ENCODE measurements at regions not wholly inside any gene's neighbourhood (a gene's known extent, or its start where the extent isn't known, plus 50 kb on each side); places are given as distances from the start of the nearest gene placed in this dataset.

DNA sequence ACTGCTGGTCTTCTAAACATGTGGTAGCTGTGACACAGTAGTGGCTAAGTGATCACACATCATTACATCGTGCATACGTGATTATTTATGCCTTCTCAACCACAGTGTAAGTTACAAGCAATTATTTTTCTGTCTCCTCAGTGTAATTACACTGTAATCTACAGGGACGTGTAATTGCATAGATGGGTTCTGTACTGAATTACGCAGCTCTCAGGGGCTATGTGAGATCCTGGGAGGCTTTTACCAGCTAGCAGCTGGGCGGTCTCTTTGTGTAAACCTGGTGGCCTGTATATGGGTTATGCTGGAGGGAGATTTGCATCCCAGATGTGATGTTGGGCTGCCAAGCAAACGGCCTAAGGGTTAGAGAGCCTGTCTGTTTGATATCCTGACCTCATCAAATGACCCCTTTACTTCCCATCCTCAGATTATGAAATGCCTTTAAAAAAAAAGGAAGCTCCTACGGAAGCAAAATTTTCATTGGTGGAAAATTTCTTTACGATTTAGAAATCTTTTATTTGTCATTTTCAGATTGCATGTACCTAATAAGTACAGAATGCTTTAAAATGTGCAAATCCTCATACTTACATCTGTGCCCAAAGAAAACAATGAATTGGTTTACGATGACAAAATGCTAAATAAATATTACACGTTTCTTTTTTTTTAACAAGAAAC is 402.8 kb upstream of the JAG1 start (continued):
- TF ChIP-seq SIN3A (conservative IDR thresholded peaks at IDR 0.05 in 1 of 2, IDR thresholded peaks at IDR 0.05 in 1 of 2; ENCODE audit: low read depth in 1 of 2, low read length in 2 of 2) (no peak), SIRT6 (IDR thresholded peaks at IDR 0.05; ENCODE audit: low read length) (no peak)

Measured in H1 (cell line).